ENCODE measurements at regions not wholly inside any gene's neighbourhood (a gene's known extent, or its start where the extent isn't known, plus 50 kb on each side); places are given as distances from the start of the nearest gene placed in this dataset.

- no peak for TF ChIP-seq CTCF (IDR thresholded peaks at IDR 0.05)
- TF ChIP-seq REST (IDR thresholded peaks at IDR 0.05): no peak
- TF ChIP-seq POLR2A (IDR thresholded peaks at IDR 0.05; ENCODE audit: low read length): no peak
- TF ChIP-seq ZSCAN20 (CRISPR knock-in tag; IDR thresholded peaks at IDR 0.05): no peak
- no peak for TF ChIP-seq EP300 (IDR thresholded peaks at IDR 0.05)
- TF ChIP-seq JUN (IDR thresholded peaks at IDR 0.05): no peak
- no peak for TF ChIP-seq SMC3 (IDR thresholded peaks at IDR 0.05)
- no peak for TF ChIP-seq MAX (IDR thresholded peaks at IDR 0.05)
- no peak for TF ChIP-seq NFE2L2 (conservative IDR thresholded peaks at IDR 0.05; ENCODE audit: low read length)
- TF ChIP-seq RFX5 (IDR thresholded peaks at IDR 0.05): no peak
- TF ChIP-seq FOSB (CRISPR knock-in tag; IDR thresholded peaks at IDR 0.05): no peak
- no peak for TF ChIP-seq CBX2 (IDR thresholded peaks at IDR 0.05; ENCODE audit: borderline replicate concordance, low read depth)
- no peak for TF ChIP-seq RCOR1 (IDR thresholded peaks at IDR 0.05; ENCODE audit: low read depth, low read length)
These were observed 119.0 kb upstream of the PRSS16 start for GRCh38 chr6:27128311-27129094.

Measured in A549 (cell line).